HEK293T (cell line): ENCODE measurements at regions not wholly inside any gene's neighbourhood (a gene's known extent, or its start where the extent isn't known, plus 50 kb on each side); places are given as distances from the start of the nearest gene placed in this dataset.

Source experiments
- ARNT ChIP-seq: fragments of 450-650 bp; IDR thresholded peaks from 2 replicates; pipeline ENCODE4 v1.6.1; 2017; ENCODE audit warnings: mild to moderate bottlenecking
- BHLHE40 ChIP-seq: fragments of 450-650 bp; IDR thresholded peaks from 2 replicates; pipeline ENCODE4 v1.6.1; 2016; ENCODE audit warnings: mild to moderate bottlenecking, moderate library complexity, borderline replicate concordance
- CTBP1 ChIP-seq: fragments of 450-650 bp; IDR thresholded peaks from 2 replicates; pipeline ENCODE4 v1.6.1; 2016; ENCODE audit warnings: borderline replicate concordance
- FOXK2 ChIP-seq: fragments of 450-650 bp; IDR thresholded peaks from 2 replicates; pipeline ENCODE4 v1.6.1; 2016; ENCODE audit warnings: mild to moderate bottlenecking
- SP1 ChIP-seq: fragments of 450-650 bp; IDR thresholded peaks from 2 replicates; pipeline ENCODE4 v1.6.1; 2017

- TF ChIP-seq FOXK2, result no peak
- TF ChIP-seq ARNT, result no peak
- no peak for TF ChIP-seq BHLHE40
- no peak for TF ChIP-seq SP1
- TF ChIP-seq CTBP1, result no peak
Measured at GRCh38 chr15:62359416-62359815, 194.3 kb upstream of the C2CD4B start.
